GM19372 (cell line): ENCODE measurements at regions not wholly inside any gene's neighbourhood (a gene's known extent, or its start where the extent isn't known, plus 50 kb on each side); places are given as distances from the start of the nearest gene placed in this dataset.
"Not testable (repeated sequence)": the region's sequence is repeated elsewhere in the genome, so short reads cannot be mapped to it uniquely, and the experiment has no call there.

Experiments
- ATAC-seq: cut with Tn5 transposase; IDR thresholded peaks from one replicate; pipeline ENCODE4 v1.9.1; 2021; ENCODE audit warnings: mild to moderate bottlenecking, low read depth, moderate library complexity; ENCODE audit not compliant: unreplicated experiment

DNA sequence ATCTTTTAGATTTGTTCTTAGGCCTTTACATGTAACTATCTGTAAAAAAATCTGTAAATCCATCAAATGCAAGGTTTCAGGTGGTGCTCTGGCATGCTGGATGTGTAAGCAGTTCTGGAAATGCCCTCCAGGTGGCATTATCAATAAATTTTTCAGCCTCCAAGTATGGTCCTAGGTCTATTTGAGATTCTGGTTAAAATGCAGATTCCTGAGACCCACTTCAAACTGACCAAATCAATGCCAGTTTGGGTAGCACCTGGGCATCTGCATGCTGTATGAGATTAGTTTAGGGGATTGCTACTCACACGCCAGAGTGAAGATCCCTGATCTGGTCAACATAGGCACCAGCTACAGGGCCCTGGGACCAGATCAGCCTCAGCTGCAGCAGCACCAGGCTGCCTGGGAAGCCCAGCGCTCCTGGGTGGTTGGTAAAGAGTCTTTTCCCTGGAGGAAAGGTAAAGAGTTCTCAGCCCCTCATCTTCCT is 507.3 kb upstream of the CITED2 start:
- peak; percentile 83 for ATAC-seq

DNA sequence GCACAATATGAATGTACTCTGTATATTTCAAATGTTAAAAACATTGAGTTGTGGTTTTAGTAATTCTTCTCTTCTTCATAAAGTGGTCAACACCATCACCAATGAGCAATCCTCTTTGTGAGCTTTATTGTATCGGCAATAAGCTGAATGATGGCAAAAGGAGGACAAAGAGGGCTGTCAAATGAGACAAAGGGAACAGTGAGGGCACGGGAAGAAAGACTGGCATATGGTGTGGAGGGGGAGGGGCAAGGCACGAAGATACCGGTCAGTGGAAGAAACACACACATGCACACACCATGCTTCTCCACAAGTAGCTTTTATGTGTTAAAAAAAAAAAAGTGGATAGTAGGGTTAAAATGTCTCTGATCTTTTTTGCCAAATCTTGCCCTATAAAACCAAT is 506.8 kb upstream of the CITED2 start:
- ATAC-seq, result no peak

DNA sequence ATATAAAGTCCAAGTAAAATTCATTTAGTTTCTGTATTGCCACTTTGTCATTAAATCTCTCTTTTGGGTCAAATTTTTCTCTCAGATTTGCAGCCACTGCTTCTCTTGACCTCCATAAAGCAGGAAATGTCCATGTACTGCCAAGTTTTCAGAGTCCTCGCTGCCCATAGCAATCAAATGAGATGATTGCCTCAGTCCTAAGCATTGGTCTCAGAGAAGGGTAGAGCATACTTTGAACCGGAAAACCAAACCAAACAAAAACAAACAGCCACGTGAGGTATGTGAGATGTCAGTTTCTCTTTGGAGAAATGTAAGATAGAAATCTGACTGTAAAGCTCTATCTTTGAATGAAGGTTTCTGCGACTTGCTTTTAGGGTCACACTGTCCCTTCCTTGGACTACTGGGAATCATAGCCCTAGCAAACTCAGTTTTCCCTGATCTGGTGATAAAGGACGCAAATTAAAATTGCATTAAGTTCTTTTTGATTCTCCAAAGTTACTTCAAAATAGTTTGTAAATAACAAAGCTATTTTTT is 505.4 kb upstream of the CITED2 start:
- no peak for ATAC-seq

DNA sequence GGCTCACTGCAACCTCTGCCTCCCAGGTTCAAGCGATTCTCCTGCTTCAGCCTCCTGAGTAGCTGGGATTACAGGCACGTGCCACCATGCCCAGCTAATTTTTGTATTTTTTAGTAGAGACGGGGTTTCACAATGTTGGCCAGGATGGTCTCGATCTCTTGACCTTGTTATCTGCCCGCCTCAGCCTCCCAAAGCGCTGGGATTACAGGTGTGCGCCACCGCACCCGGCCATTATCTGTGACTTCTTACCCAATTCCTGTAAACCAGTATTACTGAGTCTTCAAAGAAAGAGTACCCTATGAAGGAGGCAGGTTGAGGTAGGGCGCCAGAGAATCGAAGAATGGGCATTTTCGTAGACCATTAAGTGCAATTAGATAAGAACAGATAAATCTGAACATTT is 504.8 kb upstream of the CITED2 start:
- ATAC-seq, result not testable (repeated sequence)

DNA sequence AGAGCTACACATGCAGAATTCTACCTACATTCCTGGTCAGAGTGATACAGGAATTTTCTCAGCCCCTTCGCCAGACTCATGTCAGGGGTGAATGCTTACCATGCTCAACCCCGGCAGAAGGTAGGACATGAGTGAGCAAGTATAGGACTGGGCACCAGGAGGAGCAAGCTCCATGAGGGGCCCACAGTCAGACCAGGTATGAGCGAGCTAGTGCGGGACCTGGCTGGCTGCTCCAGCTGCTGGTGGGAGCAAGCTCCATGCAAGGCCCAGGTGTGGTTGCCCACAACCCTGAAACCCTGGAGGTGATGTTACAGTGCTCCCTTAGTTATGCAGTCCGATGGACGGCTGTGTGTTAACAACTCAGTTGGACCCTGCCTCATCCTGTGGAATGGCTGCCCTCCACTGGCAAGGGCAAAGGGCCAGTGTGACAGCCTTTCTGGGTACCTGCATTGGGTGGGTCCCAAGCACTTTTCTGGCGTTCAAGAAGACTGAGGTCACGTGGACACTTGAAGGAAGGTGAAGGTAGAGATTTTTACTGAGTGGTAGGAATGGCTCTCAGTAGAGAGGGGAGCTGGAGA is 503.5 kb upstream of the CITED2 start:
- ATAC-seq, result no peak

DNA sequence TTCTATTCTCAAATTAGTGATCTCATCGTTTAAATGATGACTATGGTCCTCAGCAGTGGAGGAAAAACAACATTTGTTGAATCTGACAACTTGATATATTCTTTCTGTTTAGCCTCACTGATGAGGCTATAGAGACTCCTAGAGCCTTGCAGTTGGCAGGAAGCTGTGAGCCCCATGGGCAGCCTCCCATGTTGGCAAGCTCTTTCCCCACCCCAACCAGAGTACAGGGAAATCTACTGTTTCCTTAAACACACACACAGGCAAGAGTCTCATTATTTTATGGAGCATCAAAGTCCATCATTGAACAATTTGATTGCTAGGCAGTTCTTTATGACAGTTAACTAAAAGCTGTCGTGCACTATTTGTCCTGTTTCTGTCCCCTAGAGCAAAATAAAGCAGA is 498.2 kb upstream of the CITED2 start:
- ATAC-seq, result no peak

DNA sequence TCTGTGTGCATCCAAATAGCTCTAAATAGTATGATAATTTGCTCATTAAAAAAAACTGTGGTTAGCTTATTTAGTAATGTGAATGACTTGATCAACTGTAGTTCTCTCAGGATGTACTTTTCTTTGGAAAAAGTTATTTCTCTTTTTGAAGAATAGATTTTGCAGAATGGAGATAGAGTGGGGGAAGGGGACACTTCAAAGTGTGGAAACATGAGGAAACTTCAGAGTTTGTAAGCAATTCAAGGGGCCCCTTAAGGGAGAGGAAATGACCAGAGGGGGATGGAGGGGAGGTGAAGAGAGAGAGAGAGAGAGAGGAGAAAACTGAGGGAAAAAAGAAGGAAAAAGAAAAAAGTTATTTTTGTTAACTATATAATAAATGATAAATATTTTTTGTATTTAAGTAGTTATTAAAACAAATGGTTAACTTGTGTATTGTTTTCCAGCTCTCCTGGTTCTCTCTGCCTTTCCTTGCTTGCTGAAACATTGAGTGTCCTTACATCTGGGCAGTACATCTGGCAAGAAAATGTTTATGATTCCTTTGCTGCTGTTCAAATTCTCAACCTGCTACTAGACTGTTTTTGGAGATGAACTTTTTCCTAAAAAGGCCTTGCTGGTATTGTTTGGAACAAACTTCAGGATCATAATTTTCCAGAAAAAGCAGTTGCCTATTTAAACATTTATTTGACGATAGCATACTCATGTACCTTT is 497.5 kb upstream of the CITED2 start:
- no peak for ATAC-seq

DNA sequence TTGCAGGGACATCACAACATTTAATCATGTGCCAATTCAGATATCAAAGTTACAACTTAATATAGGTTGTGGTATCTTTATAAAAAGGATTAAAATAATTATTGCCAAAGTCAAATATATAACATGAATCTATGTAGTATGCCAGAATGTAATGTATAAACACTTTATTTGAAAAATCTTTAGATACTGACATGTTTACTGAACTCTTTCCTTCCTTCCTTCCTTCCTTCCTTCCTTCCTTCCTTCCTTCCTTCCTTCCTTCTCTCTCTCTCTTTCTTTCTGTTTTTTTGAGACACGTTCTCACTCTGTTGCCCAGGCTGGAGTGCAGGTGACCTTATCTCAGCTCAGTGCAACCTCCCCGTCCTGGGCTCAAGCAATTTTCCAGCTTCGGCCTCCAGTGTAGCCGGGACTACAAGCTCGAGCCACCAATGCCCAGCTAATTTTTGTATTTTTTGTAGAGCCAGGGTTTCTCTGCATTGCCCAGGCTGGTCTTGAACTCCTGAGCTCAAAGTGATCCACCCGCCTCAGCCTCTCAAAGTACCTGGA is 496.8 kb upstream of the CITED2 start:
- no peak for ATAC-seq

DNA sequence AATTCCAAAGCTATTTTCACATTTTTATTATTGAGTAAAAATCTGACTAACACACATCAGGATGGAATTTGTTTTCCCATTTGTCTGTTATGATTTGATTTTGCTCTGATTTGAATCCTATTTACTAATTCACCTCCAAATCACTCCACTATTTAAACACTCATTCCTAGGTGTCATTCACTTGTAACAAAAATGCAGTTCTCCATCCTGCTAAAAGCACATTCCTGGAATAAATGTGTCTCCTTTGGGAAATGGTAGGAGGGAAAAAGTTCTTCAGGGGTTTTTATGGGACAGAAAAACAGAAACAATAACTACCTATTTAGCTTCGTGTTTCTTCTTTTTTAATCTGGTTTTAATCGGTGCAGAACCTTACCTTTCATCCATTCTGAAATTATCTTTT is 494.1 kb upstream of the CITED2 start:
- no peak for ATAC-seq

DNA sequence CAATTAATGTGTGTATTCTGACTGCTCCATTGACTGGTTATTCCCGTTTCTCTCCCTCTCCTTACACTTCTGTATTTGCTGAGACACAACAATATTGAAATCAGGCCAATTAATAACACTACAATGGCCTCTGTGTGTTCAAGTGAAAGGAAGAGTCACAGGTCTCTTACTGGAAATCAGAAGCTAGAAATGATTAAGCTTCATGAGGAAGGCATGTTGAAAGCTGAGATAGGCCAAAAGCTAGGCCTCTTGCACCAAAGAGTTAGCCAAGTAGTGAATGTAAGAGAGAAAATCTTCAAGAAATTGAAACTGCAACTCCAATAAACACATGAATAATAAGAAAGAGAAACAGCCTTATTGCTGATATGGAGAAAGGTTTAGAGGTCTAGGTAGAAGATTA is 489.5 kb upstream of the CITED2 start:
- ATAC-seq, result no peak

DNA sequence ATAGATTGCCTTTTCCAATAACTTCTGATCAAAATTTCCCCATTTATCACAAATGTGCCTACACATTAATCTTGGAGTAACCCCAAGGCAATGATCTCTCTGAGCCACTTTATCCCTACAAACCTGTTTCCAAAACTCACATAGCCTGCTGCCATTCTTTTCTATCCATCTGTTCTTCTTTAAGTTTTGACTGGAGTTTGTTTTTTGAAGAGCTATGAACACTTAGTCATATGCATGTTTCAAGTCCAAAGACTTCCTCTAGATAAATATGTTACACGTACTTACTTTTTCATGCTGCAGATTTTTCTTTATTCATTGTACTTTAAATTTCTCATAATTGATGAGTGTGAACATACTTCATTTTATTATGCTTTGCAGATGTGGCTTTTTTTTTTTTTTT is 488.9 kb upstream of the CITED2 start:
- ATAC-seq, result no peak

DNA sequence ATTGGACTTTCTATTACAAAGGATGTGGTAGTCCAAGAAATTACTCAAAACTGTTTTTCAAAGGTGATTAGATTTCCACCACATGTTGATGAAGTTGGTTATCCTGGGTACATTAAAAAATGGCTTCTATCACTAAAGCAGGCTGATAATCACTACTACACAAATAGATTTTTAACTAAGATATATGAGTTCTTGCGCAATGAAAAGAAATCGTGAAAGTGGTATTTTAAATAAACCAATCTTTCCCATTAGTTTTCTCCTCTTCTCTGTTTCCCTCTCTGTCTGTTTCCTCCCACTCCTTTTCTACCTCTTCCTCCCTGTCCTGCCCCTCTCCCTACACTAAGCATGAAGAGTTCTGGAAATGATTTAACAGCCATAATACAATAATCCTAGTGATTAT is 487.9 kb upstream of the CITED2 start:
- no peak for ATAC-seq

DNA sequence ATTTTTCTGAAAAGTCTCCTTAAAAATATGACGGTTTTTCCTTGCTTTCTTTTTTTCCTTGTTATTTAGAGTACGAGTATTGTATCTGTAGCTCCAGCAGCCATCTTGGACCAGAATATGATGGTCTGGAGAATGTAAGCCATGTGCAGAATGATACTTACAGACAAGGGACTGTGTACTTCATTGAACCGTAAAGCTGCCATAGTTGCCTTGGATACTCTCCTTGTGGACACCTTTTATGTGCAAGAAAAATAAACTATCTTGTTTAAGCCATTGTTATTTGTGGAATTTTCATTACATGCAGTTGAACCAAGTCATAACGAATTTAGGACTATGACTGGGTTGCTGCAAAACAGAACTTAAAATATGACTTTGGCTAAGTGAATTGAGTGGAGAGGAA is 485.8 kb upstream of the CITED2 start:
- ATAC-seq, result no peak

DNA sequence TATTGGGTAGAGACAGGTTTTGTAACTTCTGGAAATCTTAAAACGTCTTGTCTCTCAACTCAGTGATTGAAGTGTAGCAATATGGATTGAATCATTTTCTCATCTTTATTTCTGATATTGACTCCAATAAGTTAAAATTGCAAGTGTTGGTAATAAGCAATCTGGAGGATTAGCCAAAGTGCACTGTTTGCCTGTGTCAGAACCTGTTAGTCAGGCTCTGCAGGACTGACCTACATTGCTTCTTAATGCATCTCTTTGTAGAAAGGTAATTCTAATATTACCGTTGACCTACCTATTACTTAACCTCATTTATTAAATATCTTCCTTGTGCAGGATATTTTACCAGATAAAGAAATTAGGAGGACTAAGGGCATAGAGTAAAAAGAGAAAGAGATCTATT is 484.0 kb upstream of the CITED2 start:
- no peak for ATAC-seq

DNA sequence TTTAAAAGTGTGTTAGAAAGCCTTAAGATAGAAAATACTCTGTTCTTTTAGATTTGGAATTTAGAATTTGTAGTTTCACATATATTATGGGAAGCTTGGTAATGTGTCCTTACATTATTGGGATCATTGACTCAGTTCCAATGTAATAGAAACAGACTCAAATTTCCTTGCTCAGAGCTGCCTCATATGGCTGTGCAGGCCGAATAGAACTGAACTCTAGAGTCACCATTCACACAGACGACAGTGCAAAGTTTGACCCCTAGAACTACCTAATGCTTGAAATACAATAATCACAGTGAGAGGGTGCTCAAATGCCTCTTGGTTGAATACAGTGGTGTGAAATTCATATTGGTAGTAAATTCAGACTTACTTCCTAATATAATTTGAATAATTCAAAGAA is 482.7 kb upstream of the CITED2 start:
- ATAC-seq, result no peak

DNA sequence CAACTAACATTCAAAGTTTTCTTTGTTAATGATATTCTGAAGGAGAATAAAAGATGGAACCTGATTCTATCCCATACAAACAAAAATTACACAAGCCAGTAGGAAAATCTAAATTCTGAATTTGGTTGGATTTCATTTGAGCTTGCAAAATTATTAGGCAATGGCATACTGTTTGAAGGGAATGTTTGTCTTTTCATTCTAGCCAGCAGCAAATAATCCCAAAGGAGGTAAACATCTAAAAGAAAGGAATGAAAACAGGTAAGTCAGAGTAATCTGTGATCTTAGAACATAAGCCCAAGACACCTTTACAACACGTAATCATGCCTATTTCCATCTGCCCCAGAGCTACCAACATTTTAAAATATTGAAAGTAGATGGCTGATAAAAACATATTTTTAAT is 482.1 kb upstream of the CITED2 start:
- no peak for ATAC-seq

DNA sequence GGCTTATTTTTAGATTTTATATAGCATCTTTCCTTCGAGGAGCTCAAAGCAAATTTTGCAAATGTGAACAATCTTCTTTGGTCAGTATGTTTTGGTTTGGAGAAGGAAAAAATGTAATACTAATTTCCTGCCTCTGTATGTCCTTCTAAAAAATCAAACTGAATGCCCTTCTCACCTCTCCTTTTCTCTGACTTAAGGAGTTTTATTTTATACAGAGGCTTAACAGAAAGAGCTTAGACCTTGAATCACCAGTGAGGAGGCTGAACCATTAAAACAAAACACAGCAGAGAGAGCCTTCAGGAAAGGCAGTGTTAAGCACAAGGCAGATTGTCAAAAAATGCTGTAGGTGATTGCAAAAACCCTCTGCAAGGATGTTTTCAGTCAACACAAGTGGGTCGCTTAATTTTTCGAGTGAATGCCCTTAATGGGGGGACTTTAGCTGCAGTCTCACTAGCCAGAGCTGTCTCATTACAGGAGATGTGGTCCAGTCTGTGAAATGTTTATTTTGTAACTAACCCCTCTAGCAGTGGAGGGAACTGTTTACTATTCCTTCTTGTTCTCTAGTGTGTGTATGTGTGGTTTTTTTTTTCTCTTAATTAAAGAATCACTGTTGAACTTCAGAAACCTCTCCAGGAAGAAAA is 481.3 kb upstream of the CITED2 start:
- no peak for ATAC-seq

DNA sequence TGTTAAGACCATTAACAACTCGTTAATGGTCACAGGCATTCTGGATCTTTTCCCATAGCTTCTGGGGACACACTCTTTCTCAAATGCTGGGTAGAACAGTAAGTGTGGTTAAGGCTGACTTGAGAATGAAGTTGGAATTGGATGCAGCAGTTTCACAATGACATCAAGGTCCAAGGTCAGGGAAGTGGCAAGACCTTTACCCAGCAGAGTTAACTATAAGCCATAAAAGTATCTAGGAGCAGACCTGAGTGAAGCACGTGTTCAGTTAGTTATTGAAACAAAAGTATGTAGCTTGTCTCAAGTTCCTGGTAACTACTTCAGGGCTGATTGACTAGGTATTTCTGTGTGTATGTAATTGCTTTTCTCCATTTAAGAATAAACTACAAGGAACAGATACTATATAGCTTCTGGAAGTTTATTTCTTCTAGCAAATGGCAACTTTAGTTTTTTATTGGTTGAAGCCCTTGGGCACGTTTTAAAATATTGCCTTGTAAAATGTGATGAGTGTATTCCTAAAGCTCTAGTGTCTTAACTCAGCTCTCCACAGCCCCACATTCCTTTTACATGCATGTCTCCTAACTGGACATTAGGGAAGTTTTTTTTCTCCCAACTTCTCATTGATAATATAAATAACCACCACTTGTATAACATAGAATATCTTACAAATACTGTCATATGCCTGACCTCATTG is 479.0 kb upstream of the CITED2 start:
- ATAC-seq, result no peak

DNA sequence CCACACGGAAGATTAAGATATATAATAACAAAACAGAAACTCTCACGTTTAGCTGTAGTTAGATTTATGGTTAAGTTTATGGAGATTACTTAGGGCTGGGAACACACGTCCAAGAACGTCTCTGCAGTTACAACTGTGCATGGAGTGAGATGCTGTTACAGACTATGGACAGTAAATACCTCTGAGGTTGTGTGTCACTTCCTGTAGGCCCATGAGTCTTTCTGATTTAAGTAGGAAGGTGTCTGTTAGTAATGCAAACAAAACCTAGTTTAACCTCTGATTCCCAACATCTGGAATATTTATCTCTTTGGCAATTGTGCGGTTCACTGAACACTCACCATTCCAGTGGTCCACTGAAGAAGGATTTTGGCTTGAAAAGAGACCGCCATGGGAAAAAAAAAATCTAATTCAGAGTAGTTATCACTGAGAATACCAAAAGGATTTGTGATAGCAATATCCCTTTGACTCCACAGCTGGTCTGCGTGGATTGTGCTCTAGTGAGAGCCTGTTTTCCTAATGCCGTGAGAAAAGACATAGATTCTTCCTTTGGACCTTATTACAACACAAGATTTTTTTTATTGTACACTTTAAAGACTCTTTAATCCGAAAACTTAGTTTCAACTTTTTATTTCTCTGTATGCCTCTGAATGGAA is 478.2 kb upstream of the CITED2 start:
- ATAC-seq, result no peak

DNA sequence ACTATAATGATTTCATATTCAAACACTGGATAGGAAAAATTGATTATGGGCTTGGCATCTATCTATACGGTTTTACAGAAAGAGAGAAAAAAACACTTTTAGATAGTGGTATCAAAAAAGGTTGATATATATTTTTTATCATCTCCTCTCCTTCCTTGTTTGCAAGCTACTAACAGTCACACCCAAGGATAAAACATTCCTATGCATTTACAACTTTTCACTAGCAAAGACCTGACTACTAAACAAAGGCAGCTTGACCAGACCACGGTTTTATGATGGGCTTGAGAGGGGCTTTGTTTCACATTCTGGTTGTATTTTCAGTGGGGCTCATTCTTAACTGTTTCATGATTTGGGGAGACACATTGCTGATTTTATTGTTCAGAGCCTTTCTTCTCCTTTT is 477.6 kb upstream of the CITED2 start:
- no peak for ATAC-seq
